Neuronal stem cell (in vitro differentiated cells): ENCODE measurements at regions not wholly inside any gene's neighbourhood (a gene's known extent, or its start where the extent isn't known, plus 50 kb on each side); places are given as distances from the start of the nearest gene placed in this dataset.

ENCODE experiments used
- DNase-seq: peaks from one replicate; pipeline ENCODE4 v3.0.0-alpha.2; 2013; ENCODE audit warnings: low spot score
- H2AFZ ChIP-seq: one replicate; pipeline ENCODE4 v1.6.1; 2013; ENCODE audit warnings: mild to moderate bottlenecking, low read length, inconsistent platforms
- H2AK5ac ChIP-seq: 2 replicates; pipeline ENCODE4 v1.6.1; 2013; ENCODE audit warnings: low read depth, mild to moderate bottlenecking, inconsistent platforms, low read length, moderate library complexity, mixed read lengths
- H2BK120ac ChIP-seq: 2 replicates; pipeline ENCODE4 v1.6.1; 2013; ENCODE audit warnings: low read depth, mild to moderate bottlenecking, inconsistent platforms, low read length, moderate library complexity, mixed read lengths
- H2BK12ac ChIP-seq: one replicate; pipeline ENCODE4 v1.6.1; 2013; ENCODE audit warnings: low read length, inconsistent platforms
- H2BK15ac ChIP-seq: 2 replicates; pipeline ENCODE4 v1.6.1; 2013; ENCODE audit warnings: mild to moderate bottlenecking, low read length, inconsistent platforms, mixed read lengths
- H2BK5ac ChIP-seq: one replicate; pipeline ENCODE4 v1.6.1; 2013; ENCODE audit warnings: inconsistent platforms, mild to moderate bottlenecking, low read length, moderate library complexity
- H3K14ac ChIP-seq: one replicate; pipeline ENCODE4 v1.6.1; 2013; ENCODE audit warnings: low read length, inconsistent platforms
- H3K18ac ChIP-seq: 2 replicates; pipeline ENCODE4 v1.6.1; 2013; ENCODE audit warnings: low read length, inconsistent platforms
- H3K23ac ChIP-seq: 2 replicates; pipeline ENCODE4 v1.6.1; 2013; ENCODE audit warnings: low read depth, mild to moderate bottlenecking, mixed read lengths, low read length, inconsistent platforms; ENCODE audit not compliant: poor library complexity
- H3K27ac ChIP-seq: replicated peaks from 3 replicates; pipeline ENCODE4 v1.5.1; 2013; ENCODE audit warnings: low read length, inconsistent platforms
- H3K27me3 ChIP-seq, 3 experiments: 2 replicates each; pipeline ENCODE4 v1.6.1; 2013; ENCODE audit warnings: low read length in 3 of 3, mild to moderate bottlenecking in 2 of 3, inconsistent platforms in 1 of 3, low read depth in 1 of 3, mixed read lengths in 1 of 3, moderate library complexity in 1 of 3; ENCODE audit not compliant: control insufficient read depth in 3 of 3, insufficient read depth in 3 of 3
- H3K36me3 ChIP-seq, 2 donors: replicated peaks in 1 of 2; 2 replicates each; pipeline ENCODE4 v1.6.1; 2013; ENCODE audit warnings: low read length in 2 of 2; ENCODE audit not compliant: control insufficient read depth in 2 of 2, insufficient read depth in 2 of 2
- H3K4ac ChIP-seq: 2 replicates; pipeline ENCODE4 v1.6.1; 2013; ENCODE audit warnings: inconsistent platforms, mild to moderate bottlenecking, low read length, moderate library complexity
- H3K4me1 ChIP-seq, 2 donors: 1 replicate in 1 of 2; 2 replicates in 1 of 2; pipeline ENCODE4 v1.6.1; 2013; ENCODE audit warnings: low read length in 2 of 2, low read depth in 1 of 2; ENCODE audit not compliant: control insufficient read depth in 2 of 2, insufficient read depth in 1 of 2
- H3K4me2 ChIP-seq: one replicate; pipeline ENCODE4 v1.6.1; 2013; ENCODE audit warnings: mild to moderate bottlenecking, low read length, inconsistent platforms; ENCODE audit not compliant: insufficient read depth, poor library complexity, severe bottlenecking
- H3K4me3 ChIP-seq, 2 donors: 2 replicates each; pipeline ENCODE4 v1.5.1; 2013; ENCODE audit warnings: low read length in 2 of 2, mild to moderate bottlenecking in 2 of 2, inconsistent platforms in 1 of 2, moderate library complexity in 1 of 2
- H3K79me1 ChIP-seq: one replicate; pipeline ENCODE4 v1.6.1; 2013; ENCODE audit warnings: low read depth, mild to moderate bottlenecking, inconsistent platforms, low read length, moderate library complexity
- H3K9ac ChIP-seq: one replicate; pipeline ENCODE4 v1.6.1; 2013; ENCODE audit warnings: mild to moderate bottlenecking, low read depth, low read length, inconsistent platforms; ENCODE audit not compliant: poor library complexity
- H3K9me3 ChIP-seq, 2 donors: replicated peaks in 1 of 2; 2 replicates each; pipeline versions ENCODE3 to v1.6.1; 2013; ENCODE audit warnings: low read length in 2 of 2, mild to moderate bottlenecking in 2 of 2, inconsistent platforms in 1 of 2, low read depth in 1 of 2, mixed read lengths in 1 of 2, moderate library complexity in 1 of 2; ENCODE audit not compliant: control insufficient read depth in 2 of 2, insufficient read depth in 1 of 2
- H4K8ac ChIP-seq: one replicate; pipeline ENCODE4 v1.6.1; 2013; ENCODE audit warnings: low read depth, mild to moderate bottlenecking, inconsistent platforms, low read length, moderate library complexity
- H4K91ac ChIP-seq: one replicate; pipeline ENCODE4 v1.6.1; 2013; ENCODE audit warnings: low read length, low read depth, mild to moderate bottlenecking, inconsistent platforms; ENCODE audit not compliant: poor library complexity
- WGBS, 2 donors: extraction: QIAGEN DNeasy Blood & Tissue Kit; methylation state at CpG; one replicate each; pipeline ENCODE4 v1.1.7; 2013; ENCODE audit warnings: missing lambda C conversion rate in 2 of 2, mixed read lengths in 1 of 2; ENCODE audit not compliant: insufficient read length in 2 of 2, insufficient replicate concordance in 1 of 2; ENCODE audit errors: extremely low coverage in 2 of 2; 5-methylcytosine and 5-hydroxymethylcytosine counted together

GRCh38 chr7:32215697-32216096, 145.5 kb upstream of the PDE1C start:
- Histone ChIP-seq H2BK120ac (no peak overlapping the region), H3K23ac (no peak overlapping the region), H3K4me2 (no peak overlapping the region), H3K4me1 (peaks cover 0 to 2% of the 10 kb centered on the region in 2 donors), H3K4ac (no peak overlapping the region), H4K91ac (no peak overlapping the region), H3K27me3 (no peaks in the 10 kb centered on the region), H4K8ac (no peak overlapping the region), H3K4me3 (no peak overlapping the region), H2AFZ (no peak overlapping the region), H3K79me1 (no peaks in the 10 kb centered on the region), H2BK5ac (no peak overlapping the region), H3K14ac (no peak overlapping the region), H2AK5ac (no peak overlapping the region), H3K9me3 (no peaks in the 10 kb centered on the region), H3K36me3 (no peaks in the 10 kb centered on the region), H3K18ac (no peak overlapping the region), H2BK12ac (no peak overlapping the region), H3K9ac (no peak overlapping the region), H2BK15ac (no peak overlapping the region), H3K27ac (no peak overlapping the region)
- WGBS, 2 donors, result no CpG with 5 or more reads among the region's 1 CpG
- no peak for DNase-seq

GRCh38 chr7:32214913-32215312, 144.7 kb upstream of the PDE1C start:
- no peak overlapping the region for H3K4me3 ChIP-seq
- H2BK5ac ChIP-seq, result no peak overlapping the region
- H2AK5ac ChIP-seq, result no peak overlapping the region
- H3K4me1 ChIP-seq, result peaks cover 0 to 2% of the 10 kb centered on the region in 2 donors
- H3K9ac ChIP-seq, result no peak overlapping the region
- no peak overlapping the region for H3K4ac ChIP-seq
- no peak overlapping the region for H2BK15ac ChIP-seq
- H4K8ac ChIP-seq, result no peak overlapping the region
- H2AFZ ChIP-seq, result no peak overlapping the region
- no peak overlapping the region for H3K27ac ChIP-seq
- no peak for DNase-seq
- no CpG with 5 or more reads among the region's 4 CpGs for WGBS, 2 donors
- no peak overlapping the region for H3K4me2 ChIP-seq
- no peak overlapping the region for H3K23ac ChIP-seq
- H3K79me1 ChIP-seq, result no peaks in the 10 kb centered on the region
- H3K36me3 ChIP-seq, result no peaks in the 10 kb centered on the region
- no peak overlapping the region for H3K14ac ChIP-seq
- no peak overlapping the region for H3K18ac ChIP-seq
- no peak overlapping the region for H2BK120ac ChIP-seq
- no peaks in the 10 kb centered on the region for H3K27me3 ChIP-seq
- H4K91ac ChIP-seq, result no peak overlapping the region
- H3K9me3 ChIP-seq, result no peaks in the 10 kb centered on the region
- no peak overlapping the region for H2BK12ac ChIP-seq

- no peak for DNase-seq
- H3K9me3 ChIP-seq, result no peaks in the 10 kb centered on the region
- no peak overlapping the region for H2BK15ac ChIP-seq
- no peaks in the 10 kb centered on the region for H3K36me3 ChIP-seq
- H2BK120ac ChIP-seq, result no peak overlapping the region
- H3K9ac ChIP-seq, result no peak overlapping the region
- no peak overlapping the region for H3K4me2 ChIP-seq
- no peak overlapping the region for H2AK5ac ChIP-seq
- no peak overlapping the region for H3K4ac ChIP-seq
- H3K79me1 ChIP-seq, result no peaks in the 10 kb centered on the region
- no peak overlapping the region for H2BK5ac ChIP-seq
- no peak overlapping the region for H3K18ac ChIP-seq
- H4K8ac ChIP-seq, result no peak overlapping the region
- no peak overlapping the region for H3K4me3 ChIP-seq
- H2BK12ac ChIP-seq, result no peak overlapping the region
- no peak overlapping the region for H3K14ac ChIP-seq
- no peak overlapping the region for H3K23ac ChIP-seq
- H4K91ac ChIP-seq, result no peak overlapping the region
- no peak overlapping the region for H2AFZ ChIP-seq
- no CpG with 5 or more reads among the region's 7 CpGs for whole genome bisulfite sequencing, 2 donors
- no peaks in the 10 kb centered on the region for H3K27me3 ChIP-seq
- no peaks in the 10 kb centered on the region for H3K4me1 ChIP-seq
- H3K27ac ChIP-seq, result no peak overlapping the region
These were observed 142.1 kb upstream of the PDE1C start for GRCh38 chr7:32212321-32212720.

DNA sequence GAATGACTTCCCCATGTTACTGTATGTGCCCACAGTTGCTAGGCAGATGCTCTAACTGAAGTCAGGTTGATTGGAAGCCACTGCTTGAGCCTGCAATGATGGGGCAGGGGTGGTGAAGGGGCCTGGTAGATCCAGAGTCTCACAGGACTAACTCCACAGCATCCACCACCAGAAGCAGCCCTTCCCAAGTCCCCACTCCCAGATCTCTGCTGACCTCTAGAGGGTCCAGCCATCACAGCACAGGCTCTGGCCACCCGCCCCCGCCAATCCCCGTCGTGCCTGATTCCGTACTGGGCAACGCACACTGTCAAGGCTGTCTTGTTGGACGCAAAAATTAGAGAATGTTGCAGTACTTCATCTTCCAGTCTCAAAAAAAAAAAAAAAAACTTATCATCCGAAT, 136.8 kb upstream of the PDE1C start:
- H3K14ac ChIP-seq, result no peak overlapping the region
- H2AK5ac ChIP-seq, result peak overlapping the region; percentile 41
- WGBS, 2 donors, result 100% methylated on average over 1 of the region's 8 CpGs; no CpG with 5 or more reads in 1 of the 2 donors
- no peaks in the 10 kb centered on the region for H3K9me3 ChIP-seq
- H3K4me3 ChIP-seq, result no peak overlapping the region
- no peak overlapping the region for H3K9ac ChIP-seq
- H2BK5ac ChIP-seq, result no peak overlapping the region
- no peak overlapping the region for H3K4ac ChIP-seq
- peaks cover 0 to 1% of the 10 kb centered on the region in 2 donors for H3K4me1 ChIP-seq
- DNase-seq, result peak; percentile 18
- no peak overlapping the region for H4K8ac ChIP-seq
- H3K36me3 ChIP-seq, result no peaks in the 10 kb centered on the region
- H2BK15ac ChIP-seq, result no peak overlapping the region
- no peak overlapping the region for H3K27ac ChIP-seq
- H3K23ac ChIP-seq, result no peak overlapping the region
- H4K91ac ChIP-seq, result no peak overlapping the region
- no peaks in the 10 kb centered on the region for H3K79me1 ChIP-seq
- no peaks in the 10 kb centered on the region for H3K27me3 ChIP-seq
- H3K18ac ChIP-seq, result no peak overlapping the region
- H2BK120ac ChIP-seq, result no peak overlapping the region
- no peak overlapping the region for H2BK12ac ChIP-seq
- H3K4me2 ChIP-seq, result no peak overlapping the region
- no peak overlapping the region for H2AFZ ChIP-seq
